ENCODE measurements at regions not wholly inside any gene's neighbourhood (a gene's known extent, or its start where the extent isn't known, plus 50 kb on each side); places are given as distances from the start of the nearest gene placed in this dataset.

DNA sequence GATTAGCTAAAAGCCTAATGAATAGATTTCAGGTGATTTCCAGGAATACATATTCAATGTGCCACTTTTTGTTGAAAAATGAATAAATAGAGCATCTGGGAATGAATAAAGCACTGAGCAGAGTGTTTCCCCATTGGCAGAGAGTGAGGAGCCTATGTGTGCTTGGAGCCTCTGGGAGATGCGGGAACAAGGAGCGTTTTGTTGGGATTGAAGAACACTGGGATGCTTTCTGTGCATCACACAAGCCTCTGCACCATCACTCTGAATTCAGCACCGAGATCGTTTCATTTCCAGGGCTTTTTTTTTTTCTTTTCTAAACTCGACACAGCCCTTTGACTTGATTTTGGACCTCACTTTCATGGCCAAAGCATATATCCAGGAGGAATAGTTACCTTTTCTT lies 111.4 kb downstream of the BAMBI start:
- TF ChIP-seq, protein P1, sequence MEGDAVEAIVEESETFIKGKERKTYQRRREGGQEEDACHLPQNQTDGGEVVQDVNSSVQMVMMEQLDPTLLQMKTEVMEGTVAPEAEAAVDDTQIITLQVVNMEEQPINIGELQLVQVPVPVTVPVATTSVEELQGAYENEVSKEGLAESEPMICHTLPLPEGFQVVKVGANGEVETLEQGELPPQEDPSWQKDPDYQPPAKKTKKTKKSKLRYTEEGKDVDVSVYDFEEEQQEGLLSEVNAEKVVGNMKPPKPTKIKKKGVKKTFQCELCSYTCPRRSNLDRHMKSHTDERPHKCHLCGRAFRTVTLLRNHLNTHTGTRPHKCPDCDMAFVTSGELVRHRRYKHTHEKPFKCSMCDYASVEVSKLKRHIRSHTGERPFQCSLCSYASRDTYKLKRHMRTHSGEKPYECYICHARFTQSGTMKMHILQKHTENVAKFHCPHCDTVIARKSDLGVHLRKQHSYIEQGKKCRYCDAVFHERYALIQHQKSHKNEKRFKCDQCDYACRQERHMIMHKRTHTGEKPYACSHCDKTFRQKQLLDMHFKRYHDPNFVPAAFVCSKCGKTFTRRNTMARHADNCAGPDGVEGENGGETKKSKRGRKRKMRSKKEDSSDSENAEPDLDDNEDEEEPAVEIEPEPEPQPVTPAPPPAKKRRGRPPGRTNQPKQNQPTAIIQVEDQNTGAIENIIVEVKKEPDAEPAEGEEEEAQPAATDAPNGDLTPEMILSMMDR (IDR thresholded peaks at IDR 0.05): no peak
- TF ChIP-seq POLR2A (IDR thresholded peaks at IDR 0.05; ENCODE audit: low read depth) (no peak), POLR2AphosphoS5 (IDR thresholded peaks at IDR 0.05) (no peak), EP300 (IDR thresholded peaks at IDR 0.05) (no peak)
